Cerebellar cortex (tissue), 1 donor: ENCODE measurements at regions not wholly inside any gene's neighbourhood (a gene's known extent, or its start where the extent isn't known, plus 50 kb on each side); places are given as distances from the start of the nearest gene placed in this dataset.

Experiments
- DNase-seq: peaks from one replicate; pipeline ENCODE4 v3.0.0-alpha.2; 2015; ENCODE audit warnings: low spot score

GRCh38 chr11:92869716-92870115 lies 99.7 kb upstream of the MTNR1B start:
- DNase-seq: no peak

- DNase-seq: no peak
These were observed 99.1 kb upstream of the MTNR1B start for GRCh38 chr11:92870196-92870832.

GRCh38 chr11:92873551-92873950 lies 95.9 kb upstream of the MTNR1B start:
- DNase-seq: no peak

GRCh38 chr11:92875473-92875872 lies 94.0 kb upstream of the MTNR1B start:
- no peak for DNase-seq

GRCh38 chr11:92879086-92879485 lies 90.4 kb upstream of the MTNR1B start:
- DNase-seq: no peak

GRCh38 chr11:92880381-92880780 lies 89.1 kb upstream of the MTNR1B start:
- DNase-seq: no peak

- no peak for DNase-seq
These were observed 87.5 kb upstream of the MTNR1B start for GRCh38 chr11:92881940-92882450.

GRCh38 chr11:92882828-92883611 lies 86.4 kb upstream of the MTNR1B start:
- DNase-seq: no peak

DNA sequence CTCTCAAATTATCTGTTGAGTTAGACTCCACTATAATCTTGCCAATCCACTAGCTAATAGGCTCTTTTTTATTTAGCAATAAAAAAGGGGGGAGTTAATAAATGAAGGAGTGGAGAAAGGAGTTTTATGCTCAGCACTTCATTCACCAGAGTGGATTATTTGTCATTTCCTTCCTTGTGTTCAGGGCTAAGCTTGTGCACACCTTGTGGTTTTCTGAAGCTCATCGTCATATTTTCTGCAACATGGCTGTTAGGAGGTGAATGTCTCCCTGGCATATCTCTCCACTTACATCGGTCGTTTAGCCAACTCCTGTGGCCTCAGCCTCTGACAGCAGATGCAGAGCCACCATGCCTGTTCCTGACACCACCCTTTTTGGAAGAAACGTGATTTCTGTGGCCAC lies 83.9 kb upstream of the MTNR1B start:
- DNase-seq: peak; percentile 40

DNA sequence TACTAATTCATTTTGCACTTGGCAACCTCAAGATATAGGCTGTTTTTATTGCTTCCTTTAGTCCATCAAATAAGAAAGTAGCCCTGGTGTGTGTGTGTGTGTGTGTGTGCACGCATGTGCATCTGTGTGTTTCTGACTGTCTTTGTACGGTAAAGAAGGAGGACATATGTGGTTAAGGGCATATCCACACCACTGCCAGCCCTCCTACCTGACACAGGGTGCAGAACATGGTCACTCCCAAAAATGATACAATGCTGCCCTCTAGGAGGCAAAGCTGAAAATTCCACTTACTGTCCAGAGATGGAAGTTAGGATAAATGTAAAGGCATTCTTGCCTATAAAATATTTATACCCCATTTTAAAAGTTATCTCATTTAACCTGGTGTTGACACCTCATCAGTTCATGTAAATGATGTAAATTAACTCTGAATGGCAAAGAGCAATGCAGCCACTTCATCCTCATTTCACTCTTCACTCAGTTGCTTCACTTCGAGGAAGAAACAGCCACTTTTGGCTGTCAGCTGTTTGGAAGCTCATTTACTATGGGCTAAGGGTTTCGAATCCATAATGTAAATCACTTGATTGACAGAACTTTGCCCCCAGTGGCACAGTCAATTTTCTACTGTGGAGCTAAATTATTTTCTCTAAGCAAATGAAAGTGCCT lies 83.1 kb upstream of the MTNR1B start:
- DNase-seq: peak; percentile 87

DNA sequence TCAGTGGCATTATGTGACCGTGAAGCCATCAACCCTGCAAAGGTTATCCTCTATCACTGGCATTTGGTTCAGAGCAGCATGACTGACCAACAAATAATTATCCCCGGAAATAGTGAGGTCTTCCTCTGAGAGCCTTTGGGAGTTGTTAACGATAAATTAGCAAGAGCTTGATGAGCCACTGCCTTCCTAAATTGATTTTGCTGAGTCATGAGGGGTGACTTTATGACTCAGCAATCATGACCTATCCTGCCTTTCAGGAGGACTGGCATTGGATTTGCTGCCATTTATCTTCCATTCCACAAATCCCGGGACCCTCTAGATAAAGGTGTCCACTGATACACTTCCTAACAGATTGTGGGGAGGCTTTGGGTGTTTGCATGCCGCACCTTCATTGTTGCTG lies 80.8 kb upstream of the MTNR1B start:
- no peak for DNase-seq

- no peak for DNase-seq
These were observed 78.6 kb upstream of the MTNR1B start for GRCh38 chr11:92890846-92891245.

DNA sequence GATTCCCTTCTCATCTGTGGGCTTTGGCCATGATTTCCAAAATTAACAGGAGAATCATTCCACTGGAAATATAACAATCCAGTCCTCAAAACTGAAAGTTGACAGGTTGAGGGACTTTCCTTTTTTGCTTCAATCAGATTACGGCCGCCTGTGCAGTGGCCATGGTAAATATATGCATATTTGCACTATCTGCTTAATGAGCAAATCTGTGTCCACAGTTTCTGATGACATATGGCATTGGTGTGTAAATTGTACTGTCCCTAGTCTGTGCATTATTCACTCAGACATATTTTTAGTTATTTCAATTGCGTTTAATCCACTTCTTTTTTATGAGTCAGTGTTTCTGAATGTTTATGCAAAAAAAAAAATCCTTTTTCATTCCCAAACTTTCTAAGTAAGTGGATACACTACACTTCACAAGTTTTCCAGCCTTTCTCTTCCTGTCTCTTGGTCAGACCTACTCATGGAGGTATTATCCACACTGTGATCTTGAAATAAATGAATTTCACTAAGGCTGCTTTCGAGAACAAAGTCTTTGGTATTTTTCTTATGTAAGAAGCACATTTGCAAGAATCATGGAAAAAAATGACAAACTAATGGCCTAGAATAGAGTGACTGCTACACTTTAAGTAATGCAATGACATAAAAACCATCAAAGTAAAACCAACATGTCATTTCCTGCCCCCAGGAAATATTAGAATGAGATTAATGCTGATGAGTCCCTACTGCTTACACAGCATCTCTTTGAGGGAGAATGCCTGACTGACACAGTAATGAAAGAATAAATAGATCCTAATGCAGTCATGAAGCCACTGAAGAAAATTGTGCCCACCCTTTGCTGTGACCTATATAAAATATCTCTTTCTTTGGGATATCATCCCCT lies 76.4 kb upstream of the MTNR1B start:
- DNase-seq: no peak

DNA sequence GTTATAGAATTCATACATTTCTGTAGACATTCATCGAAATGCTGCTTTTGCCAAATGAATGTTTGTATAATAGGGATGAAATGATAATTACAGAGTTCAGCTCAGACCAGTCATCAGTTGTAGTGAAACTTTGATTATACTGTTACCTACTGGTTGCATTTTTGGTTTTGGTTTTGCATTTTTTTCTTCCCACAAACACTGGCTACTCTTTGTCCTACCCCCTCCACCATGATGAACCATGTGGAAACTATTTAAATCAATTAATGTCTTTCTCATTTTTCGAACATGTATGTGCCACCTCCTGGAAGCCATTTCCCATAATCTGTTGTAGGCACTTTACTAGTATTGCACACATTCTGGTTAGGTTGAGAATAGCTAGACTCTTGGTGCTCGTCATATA lies 75.3 kb upstream of the MTNR1B start:
- no peak for DNase-seq

DNA sequence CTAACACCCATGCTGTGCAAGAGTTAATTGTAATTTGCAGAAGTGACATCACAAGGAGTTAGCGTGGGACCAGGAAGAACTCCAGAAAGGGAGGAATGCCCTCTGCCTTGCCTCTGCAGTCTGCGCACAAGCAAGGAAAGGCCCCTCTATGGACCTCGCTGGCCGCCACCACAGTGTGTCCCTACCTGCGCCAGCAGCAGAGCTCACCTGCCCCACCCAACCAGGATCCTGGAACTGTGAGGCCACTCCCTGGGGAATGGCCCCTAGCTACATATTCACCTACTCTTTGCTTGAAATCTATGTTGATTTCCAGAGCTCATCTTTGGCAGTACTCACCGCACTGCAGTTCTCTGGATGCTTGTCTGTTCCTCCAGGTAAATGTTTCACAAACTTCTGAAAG lies 72.0 kb upstream of the MTNR1B start:
- DNase-seq: no peak

DNA sequence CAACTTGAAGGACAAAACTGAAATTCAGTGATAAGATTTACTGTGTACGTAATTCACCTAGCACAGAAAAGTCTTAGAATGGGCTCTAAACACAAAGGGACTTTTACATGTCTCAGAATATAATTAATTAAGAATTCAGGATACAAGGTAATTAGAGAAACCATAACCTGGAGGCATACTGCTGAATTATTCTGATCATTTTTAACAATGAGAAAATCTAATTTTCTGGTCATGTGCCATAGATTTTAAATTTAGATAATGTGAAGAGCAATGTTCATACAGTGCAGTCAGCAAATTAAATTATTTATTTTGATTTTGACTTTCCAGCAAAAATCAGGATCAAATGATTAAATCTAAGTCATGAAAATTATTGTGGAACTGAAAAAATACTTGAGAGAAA lies 67.0 kb upstream of the MTNR1B start:
- no peak for DNase-seq

DNA sequence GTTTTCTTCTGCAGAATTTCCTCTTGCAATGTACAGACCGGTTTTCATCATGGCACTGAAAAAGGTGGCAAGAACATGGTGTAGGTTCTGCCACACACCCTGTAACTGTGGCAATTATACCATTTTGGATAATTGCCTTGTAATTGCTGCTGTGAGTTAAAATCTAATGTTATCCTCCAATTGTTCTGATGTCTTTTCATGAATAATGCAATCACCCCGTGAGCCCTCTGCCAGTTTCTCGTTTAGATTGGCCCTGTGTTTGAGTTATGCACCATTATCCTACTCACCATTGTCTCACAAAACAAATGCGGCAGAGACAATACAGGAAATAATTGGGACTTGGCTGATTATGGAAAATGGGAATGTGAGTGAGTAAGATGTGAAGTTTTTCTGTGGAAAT lies 61.8 kb upstream of the MTNR1B start:
- no peak for DNase-seq

- no peak for DNase-seq
These were observed 60.2 kb upstream of the MTNR1B start for GRCh38 chr11:92909214-92909613.

- no peak for DNase-seq
These were observed 58.0 kb upstream of the MTNR1B start for GRCh38 chr11:92911478-92911877.

- no peak for DNase-seq
These were observed 53.9 kb upstream of the MTNR1B start for GRCh38 chr11:92915551-92915950.

GRCh38 chr11:92916299-92916698 lies 53.2 kb upstream of the MTNR1B start:
- no peak for DNase-seq

DNA sequence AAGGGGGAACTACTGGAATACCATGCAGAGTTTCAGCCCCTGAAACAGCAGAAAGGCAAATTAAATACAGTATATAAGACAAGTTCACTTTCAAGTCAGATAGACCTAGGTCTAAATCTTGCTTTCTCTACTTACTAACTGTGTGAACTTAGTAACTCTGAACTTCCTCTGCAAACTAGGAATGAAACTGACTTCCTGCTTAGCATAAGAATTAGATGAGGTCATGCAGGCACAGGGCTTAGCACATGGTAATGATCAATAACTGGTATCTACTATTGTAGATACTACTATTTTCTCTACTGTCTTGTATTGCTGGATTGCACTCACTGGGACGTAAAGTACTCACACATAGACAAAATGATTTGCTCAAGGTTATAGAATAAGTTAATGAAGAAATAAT lies 51.5 kb upstream of the MTNR1B start:
- no peak for DNase-seq
